ENCODE measurements at regions not wholly inside any gene's neighbourhood (a gene's known extent, or its start where the extent isn't known, plus 50 kb on each side); places are given as distances from the start of the nearest gene placed in this dataset.

DNA sequence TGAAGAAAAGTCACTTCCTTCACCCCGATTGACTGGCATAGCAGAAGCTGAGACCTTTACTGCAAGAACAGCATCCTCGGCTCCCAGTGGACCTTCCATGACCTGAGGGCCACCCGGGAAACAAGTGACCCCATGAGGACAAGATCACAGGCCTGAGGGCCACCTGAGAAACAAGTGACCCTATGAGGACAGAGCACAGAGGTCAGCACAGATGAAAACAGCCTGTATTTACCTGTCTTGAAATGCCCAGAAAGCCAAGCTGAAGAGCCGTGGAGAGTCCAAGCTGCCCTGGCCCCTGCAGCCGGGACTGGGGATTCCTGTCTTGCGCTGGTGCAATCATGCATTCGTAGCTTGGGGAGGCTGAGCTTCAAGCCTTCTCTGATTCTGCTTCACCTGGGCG, 114.2 kb upstream of the SPACA7 start:
- Histone ChIP-seq H3K36me3 (ENCODE audit: control insufficient read depth in 2 of 2, extremely low read depth in 1 of 2, insufficient read depth in 2 of 2, low read length in 2 of 2) (no peaks in the 10 kb centered on the region), H3K79me2 (ENCODE audit: control insufficient read depth, insufficient read depth, low read length) (no peaks in the 10 kb centered on the region), H3K9me1 (replicated peaks; ENCODE audit: control insufficient read depth, extremely low read depth, insufficient read depth, low read length) (no peaks in the 10 kb centered on the region), H3K9me3 (replicated peaks; ENCODE audit: control insufficient read depth, insufficient read depth, low read length) (peaks cover 4% of the 10 kb centered on the region), H3K4me3 (replicated peaks in 1 of 3; ENCODE audit: insufficient read depth in 1 of 3, low read depth in 1 of 3, low read length in 3 of 3) (no peak overlapping the region), H3K27ac (ENCODE audit: insufficient read depth, low read depth, low read length) (no peak overlapping the region), H3K27me3 (ENCODE audit: control insufficient read depth in 2 of 2, insufficient read depth in 2 of 2, low read length in 2 of 2) (no peaks in the 10 kb centered on the region), H3K4me2 (ENCODE audit: insufficient read depth, low read length) (no peak overlapping the region), H4K20me1 (replicated peaks; ENCODE audit: control insufficient read depth, extremely low read depth, insufficient read depth, low read length) (no peaks in the 10 kb centered on the region), H2AFZ (ENCODE audit: low read depth, low read length) (no peak overlapping the region), H3K9ac (replicated peaks; ENCODE audit: extremely low read depth, insufficient read depth, low read length) (no peak overlapping the region), H3K4me1 (ENCODE audit: control insufficient read depth, extremely low read depth, insufficient read depth, low read length) (no peaks in the 10 kb centered on the region)
- CTCF ChIA-PET, result no interaction called here
- FAIRE-seq (no peak), DNase-seq (ENCODE audit: low read depth, low spot score) (no peak)
- POLR2A ChIA-PET, result no interaction called here
- BruUV-seq (replicated peaks), result no TSS peak
- TF ChIP-seq GATA2 (IDR thresholded peaks at IDR 0.05; ENCODE audit: insufficient read depth, insufficient read length, low read depth, low read length) (no peak), MYC (IDR thresholded peaks at IDR 0.05; ENCODE audit: low read depth, low read length) (no peak), FOS (IDR thresholded peaks at IDR 0.05; ENCODE audit: borderline replicate concordance, insufficient read depth, low read length) (no peak), POLR2AphosphoS5 (IDR thresholded peaks at IDR 0.05; ENCODE audit: insufficient read depth, low read depth, low read length) (no peak), POLR2A (IDR thresholded peaks at IDR 0.05; ENCODE audit: low read depth, low read length) (no peak), EZH2 (IDR thresholded peaks at IDR 0.05; ENCODE audit: borderline replicate concordance, low read depth, low read length, severe bottlenecking) (no peak), JUN (IDR thresholded peaks at IDR 0.05; ENCODE audit: borderline replicate concordance, insufficient read depth, insufficient read length, low read depth) (no peak)
- TF ChIP-seq, protein P1, sequence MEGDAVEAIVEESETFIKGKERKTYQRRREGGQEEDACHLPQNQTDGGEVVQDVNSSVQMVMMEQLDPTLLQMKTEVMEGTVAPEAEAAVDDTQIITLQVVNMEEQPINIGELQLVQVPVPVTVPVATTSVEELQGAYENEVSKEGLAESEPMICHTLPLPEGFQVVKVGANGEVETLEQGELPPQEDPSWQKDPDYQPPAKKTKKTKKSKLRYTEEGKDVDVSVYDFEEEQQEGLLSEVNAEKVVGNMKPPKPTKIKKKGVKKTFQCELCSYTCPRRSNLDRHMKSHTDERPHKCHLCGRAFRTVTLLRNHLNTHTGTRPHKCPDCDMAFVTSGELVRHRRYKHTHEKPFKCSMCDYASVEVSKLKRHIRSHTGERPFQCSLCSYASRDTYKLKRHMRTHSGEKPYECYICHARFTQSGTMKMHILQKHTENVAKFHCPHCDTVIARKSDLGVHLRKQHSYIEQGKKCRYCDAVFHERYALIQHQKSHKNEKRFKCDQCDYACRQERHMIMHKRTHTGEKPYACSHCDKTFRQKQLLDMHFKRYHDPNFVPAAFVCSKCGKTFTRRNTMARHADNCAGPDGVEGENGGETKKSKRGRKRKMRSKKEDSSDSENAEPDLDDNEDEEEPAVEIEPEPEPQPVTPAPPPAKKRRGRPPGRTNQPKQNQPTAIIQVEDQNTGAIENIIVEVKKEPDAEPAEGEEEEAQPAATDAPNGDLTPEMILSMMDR (IDR thresholded peaks at IDR 0.05; ENCODE audit: extremely low read depth in 1 of 2, insufficient read depth in 1 of 2, low read depth in 1 of 2, low read length in 2 of 2), result no peak
- TF ChIP-seq, protein P2, sequence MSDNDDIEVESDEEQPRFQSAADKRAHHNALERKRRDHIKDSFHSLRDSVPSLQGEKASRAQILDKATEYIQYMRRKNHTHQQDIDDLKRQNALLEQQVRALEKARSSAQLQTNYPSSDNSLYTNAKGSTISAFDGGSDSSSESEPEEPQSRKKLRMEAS (IDR thresholded peaks at IDR 0.05; ENCODE audit: insufficient read depth, insufficient read length), result no peak
- dilution Hi-C loops (cut with MboI; ENCODE audit: extremely low pct_ligation_motif_present, low sequenced_read_pairs), result no loop called here
- intact Hi-C loops (cut with micrococcal nuclease), result no loop called here
